ENCODE measurements at regions not wholly inside any gene's neighbourhood (a gene's known extent, or its start where the extent isn't known, plus 50 kb on each side); places are given as distances from the start of the nearest gene placed in this dataset.
"Not testable (repeated sequence)": the region's sequence is repeated elsewhere in the genome, so short reads cannot be mapped to it uniquely, and the experiment has no call there.

DNA sequence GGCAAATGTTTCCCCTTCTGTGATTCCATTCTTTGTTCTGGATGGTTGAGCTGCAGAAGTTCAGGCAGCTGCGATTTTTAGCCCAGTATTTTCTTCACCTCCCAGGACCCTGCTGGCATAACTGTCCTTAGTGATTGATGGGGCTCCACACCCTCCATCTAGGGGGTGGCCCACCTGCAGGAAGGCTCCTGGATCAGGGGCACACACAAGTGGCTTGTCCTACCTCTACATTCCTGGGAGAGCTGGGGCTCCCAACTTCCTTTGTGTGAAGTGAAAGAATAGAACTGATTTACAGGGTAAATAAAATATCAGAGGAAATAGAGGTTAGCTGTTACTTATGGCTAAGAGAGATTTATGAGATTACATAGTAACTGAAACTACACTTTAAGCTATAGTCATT is 129.5 kb upstream of the MAP3K7 start:
- no peak for DNase-seq

- DNase-seq, result no peak
These were observed 128.3 kb upstream of the MAP3K7 start for GRCh38 chr6:90715093-90715655.

DNA sequence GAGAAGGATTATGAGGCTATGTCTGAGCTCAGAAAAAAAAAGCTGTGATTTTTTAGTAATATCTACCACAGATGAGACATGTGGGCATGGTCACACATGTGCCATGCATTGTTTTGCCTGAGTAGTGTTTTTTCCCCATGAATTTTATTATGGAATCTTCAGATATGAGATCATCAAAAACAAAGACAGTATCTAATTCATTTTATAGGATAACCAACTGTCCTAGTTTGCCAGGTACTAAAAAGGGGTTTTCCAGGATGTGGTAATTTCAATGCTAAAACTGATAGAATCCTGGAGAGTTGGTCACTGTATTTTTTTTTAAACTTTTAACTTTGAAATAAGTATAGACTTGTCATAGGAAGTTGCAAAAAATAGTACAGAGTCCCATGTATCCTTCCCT is 127.4 kb upstream of the MAP3K7 start:
- no peak for DNase-seq

DNA sequence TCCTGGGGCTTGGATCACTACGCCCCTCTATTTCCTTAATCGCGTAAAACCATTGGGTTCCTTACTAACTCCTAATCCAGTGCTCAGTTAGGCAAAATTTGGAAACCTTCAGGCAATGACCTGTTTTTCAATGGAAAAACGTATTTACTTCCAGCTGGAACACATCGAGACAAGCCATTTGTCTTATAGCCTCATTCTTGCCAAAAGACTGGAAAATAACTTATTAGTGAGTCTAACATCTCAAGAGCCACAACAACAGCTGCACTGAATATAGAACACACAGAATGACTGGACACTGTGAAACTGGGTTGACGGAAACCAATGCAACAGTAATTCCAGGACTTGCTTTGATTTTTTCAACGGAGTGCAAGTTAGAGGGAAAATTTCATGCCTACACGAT is 125.2 kb upstream of the MAP3K7 start:
- no peak for DNase-seq

DNA sequence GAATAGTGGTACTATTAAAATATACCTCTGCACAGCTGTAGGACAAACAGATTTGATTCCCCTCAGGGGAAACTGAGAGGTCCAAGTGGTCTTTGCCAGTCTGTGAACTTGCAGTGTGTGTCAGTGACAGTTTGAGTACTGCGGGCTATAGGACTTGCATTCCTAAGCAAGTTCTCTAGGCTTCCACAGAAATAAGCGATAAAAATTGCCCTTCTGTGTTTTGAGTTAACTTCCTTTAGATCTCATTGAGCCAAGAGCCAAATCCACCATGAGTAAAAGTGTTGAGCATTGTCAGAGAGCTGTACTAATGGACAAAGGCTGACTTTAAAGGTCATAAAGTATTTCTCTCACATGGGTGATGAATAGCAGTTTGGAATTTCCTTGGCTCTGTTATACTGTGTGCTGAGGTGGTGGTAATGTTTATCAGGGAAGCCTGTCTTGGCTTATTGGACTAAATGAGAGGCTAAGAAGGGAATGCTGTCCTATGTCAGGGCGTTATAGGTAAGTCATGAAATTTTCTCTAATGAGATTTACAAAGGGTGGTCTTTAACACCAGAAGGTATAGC is 122.6 kb upstream of the MAP3K7 start:
- DNase-seq, result no peak

DNA sequence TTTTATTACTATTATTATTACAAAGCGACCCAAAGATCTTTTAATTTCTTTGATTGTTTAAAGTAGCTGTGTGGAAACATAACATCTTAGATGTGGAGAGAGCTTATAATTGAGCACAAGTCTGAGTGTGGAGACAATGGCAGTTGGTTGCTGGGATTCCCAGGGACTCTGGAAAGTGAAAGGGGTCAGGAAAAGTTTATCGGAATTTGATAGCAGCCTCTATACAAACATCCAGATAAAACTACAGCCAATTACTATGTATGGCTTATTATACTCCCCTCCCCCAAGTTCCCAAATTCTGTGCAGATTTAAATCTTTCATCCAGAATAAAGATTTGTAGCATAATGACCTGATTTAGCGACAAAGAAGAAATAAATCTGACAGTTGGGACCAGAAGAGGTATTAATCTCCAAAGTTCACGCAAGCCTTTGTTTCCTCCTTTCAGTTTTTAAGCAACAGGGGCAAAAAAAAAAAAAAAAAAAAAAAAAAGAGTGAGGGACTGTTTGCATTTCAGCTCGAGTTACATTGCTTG is 121.4 kb upstream of the MAP3K7 start:
- peak; percentile 62 for DNase-seq

DNA sequence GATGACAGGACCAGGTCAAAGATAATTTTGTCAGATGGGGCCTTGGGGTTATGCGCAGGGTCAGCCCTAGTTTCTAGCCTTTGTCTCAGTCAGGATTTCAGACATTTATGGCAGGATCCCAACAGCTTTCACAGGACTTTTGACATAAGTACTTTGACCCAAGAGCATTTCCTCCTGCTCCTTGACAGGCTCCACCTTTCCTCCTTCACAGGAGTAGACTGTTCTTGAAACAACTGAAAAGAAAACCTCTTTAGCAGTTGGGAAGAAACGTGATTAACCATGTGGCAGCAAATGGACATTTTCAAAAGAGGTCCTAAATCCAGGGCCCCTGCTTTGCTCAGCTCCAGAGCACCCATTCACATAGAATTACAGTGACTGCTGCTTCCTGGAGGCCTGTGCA is 120.4 kb upstream of the MAP3K7 start:
- DNase-seq, result no peak

DNA sequence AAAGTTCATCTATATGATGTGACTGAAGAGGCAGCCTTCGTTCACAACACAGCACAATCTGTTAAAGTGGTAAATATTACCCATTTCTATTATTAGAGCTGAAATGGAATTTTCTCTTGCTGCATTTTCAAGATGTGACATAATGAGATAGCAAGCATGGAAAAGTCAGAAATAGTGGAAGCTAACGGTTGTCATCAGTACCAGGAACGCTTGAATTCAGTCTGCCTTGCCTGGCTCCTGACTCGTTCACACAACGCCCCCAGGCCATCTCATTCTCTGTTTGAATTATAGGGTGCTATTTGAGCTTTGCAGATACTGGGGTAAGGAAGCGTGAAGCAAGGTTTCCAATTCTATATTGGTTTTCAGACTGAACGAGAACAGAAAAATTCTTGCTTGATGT is 116.5 kb upstream of the MAP3K7 start:
- no peak for DNase-seq

DNA sequence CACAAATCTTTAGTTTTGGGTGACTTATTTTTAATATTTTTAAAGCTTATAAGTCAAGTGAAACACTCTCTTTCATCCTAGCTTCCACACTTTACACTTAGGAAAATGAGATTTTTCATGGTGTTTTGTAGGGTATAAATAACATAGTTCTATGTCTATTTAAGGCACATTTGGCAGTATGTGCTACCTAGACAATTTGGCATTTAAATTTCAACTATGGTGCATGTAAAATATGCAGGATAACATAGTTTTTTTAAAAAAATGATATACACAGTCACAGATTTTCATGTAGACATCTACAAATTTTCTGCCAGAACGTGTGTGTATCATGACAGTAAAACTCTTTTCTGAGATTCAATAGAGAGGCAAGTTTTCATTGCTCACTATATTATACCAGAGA is 115.1 kb upstream of the MAP3K7 start:
- DNase-seq, result no peak

DNA sequence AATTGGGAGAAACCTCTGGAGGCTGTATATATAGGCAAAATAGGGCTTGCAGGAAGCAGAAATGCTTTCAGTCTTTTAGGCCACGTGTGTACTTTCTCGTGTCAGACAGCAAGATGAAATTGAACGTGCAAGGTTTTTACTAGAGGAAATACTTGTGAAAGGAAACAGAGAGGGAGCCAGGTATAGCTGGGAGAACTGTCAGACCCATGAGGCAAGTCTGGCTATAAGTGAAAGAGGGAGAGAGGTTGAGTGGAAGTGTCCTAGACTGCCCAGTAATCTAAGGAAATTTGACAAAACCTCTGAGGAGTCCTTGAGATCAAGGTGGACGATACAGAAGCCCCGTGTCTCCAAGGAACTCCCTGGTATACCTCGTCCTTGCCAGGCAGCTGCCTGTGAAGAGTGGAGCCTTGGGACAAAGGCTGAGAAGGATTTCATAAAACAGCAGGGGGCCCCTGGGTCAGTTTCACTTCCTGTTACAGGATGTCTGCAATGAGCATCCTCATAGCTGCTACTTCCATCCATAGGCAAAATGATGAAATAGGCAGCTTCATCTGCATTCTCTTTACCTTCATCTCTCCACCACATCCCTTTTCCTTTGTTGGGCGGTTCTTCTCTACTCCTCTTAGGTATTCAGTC is 114.4 kb upstream of the MAP3K7 start:
- DNase-seq, result no peak

DNA sequence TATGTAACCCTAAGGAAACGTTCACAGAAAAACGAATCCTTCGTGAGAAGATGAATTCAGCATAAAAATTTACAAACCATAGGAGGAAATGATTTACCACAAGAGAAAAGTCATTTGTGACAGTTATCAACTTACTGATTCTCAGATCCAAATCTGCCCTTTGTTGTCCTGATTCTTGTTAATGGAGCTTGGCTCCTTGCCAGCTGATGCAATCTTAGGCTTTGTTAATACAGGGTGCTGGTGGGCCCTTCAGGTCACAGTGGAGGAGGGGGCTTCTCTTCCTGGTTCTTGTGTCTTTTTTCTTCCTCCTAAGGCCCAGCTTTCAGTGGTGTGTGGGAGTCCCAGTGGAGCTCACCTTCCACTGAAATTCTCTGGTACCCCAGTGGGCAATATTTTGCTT is 108.4 kb upstream of the MAP3K7 start:
- DNase-seq, result no peak

- DNase-seq, result no peak
These were observed 107.9 kb upstream of the MAP3K7 start for GRCh38 chr6:90694802-90695201.

- DNase-seq, result no peak
These were observed 105.0 kb upstream of the MAP3K7 start for GRCh38 chr6:90691823-90692222.

GRCh38 chr6:90689172-90689571 is 102.3 kb upstream of the MAP3K7 start:
- no peak for DNase-seq

DNA sequence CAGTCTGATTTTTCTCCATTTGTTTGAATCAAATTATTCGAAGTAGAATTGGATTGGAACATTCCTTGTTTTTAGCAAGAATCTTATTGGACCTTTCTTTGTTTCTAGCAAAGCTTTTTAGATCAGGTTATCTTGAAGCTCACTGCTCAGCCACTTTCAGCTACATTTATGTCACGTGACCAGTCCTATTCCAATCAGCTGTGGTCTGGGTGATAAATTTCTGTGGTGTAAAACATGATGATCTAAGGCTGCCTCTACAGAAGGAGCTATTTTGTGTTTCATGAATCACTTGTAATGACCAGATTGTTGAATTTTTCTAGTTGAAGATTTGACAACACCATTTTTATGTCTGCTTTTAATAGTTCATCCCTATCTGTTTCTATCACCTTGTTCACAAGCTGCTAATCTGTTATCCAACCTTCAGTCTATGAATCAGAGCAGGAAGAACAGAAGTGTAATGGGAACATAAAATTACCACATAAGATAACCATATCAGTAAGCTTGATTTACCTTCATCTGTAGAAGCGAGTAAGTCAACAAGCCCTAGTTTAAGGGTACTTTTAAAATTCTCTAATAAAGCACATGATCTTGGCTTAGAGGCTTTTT is 101.0 kb upstream of the MAP3K7 start:
- DNase-seq, result no peak

- DNase-seq, result no peak
These were observed 95.0 kb upstream of the MAP3K7 start for GRCh38 chr6:90681863-90682262.

GRCh38 chr6:90678049-90678779 is 91.3 kb upstream of the MAP3K7 start:
- DNase-seq, result no peak

GRCh38 chr6:90677440-90677839 is 90.6 kb upstream of the MAP3K7 start:
- DNase-seq, result no peak

DNA sequence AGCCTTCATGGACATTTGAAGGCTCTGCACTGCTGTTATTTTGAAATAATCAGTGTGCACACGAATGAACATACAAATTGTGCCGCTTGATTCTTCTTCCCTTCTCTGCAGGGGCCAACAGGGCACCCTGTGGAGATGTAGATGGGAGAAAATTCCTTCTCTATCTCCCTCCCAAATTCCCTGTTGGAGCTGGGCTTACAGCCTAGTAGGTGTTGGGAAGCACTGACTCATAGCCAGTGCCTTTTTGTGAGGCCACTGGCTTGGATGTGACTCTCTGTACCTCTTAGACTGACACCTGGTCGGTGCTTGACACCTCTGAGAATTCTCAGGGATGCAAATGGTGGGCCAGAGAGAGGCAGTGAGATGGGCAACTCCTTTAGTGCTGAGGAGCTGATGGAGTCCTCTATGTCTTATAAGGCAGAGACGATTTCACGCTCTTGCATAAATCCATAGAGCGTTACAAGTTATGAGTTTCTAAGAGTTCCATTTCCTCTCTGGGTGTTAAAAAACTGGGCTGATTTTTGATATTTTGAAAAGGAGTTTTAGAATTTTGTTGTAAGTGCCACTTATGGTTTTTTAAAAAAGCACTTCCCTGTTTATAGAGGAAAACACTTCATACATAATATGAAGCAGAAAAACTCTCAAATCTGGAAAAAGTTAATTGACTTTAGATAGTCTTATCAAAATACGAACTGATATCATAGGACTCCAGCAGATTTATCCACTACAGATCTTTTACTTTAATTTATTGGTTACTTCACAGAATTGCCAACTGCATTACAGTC is 89.8 kb upstream of the MAP3K7 start:
- no peak for DNase-seq

DNA sequence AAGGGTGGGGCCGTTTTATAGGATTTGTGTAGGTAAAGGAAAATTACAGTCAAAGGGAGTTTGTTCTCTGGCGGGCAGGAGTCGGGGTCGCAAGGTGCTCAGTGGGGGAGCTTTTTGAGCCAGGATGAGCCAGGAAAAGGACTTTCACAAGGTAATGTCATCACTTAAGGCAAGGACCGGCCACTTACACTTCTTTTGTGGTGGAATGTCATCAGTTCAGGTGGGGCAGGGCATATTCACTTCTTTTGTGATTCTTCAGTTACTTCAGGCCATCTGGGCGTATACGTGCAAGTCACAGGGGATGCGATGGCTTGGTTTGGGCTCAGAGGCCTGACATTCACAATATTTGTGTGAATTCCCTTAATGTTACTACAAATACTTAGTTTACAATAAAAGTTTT is 88.2 kb upstream of the MAP3K7 start:
- not testable (repeated sequence) for DNase-seq

- DNase-seq, result not testable (repeated sequence)
These were observed 87.2 kb upstream of the MAP3K7 start for GRCh38 chr6:90674077-90674476.

DNA sequence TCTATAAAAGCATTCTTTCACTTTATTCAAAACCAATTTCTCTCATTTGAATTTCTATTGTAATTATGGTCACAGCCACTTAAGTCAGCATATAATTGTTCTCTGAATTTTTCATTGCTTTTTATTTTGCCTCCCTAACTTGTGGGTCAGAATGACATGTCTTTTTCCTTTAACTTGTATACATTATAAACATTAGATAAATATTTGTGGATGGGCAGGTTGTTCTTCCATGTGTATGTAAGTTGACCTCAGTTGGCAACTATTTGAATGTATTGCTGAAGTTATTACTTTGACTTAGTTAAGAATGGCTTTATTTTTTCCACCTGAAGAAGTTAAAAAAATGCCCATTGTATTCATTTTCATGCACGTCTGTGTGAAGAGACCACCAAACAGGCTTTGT is 83.0 kb upstream of the MAP3K7 start:
- DNase-seq, result no peak

All from renal pelvis (tissue), 1 donor.